SK-N-SH (cell line): ENCODE measurements at regions not wholly inside any gene's neighbourhood (a gene's known extent, or its start where the extent isn't known, plus 50 kb on each side); places are given as distances from the start of the nearest gene placed in this dataset.
A peak's percentile ranks its signal among the peaks of the same experiment; 100 is the strongest.

Experiments
- CTCF ChIA-PET: fragments of 300-600, 350-600 bp; formaldehyde crosslinking; extraction: SDS; loops from one replicate; lab custom pipeline; 2021; lab: Yijun Ruan, JAX
- POLR2A ChIA-PET: fragments of 350-600 bp; sonication (Branson Sonifier 250); formaldehyde crosslinking; extraction: SDS; loops from one replicate; lab custom pipeline; 2020; ENCODE audit warnings: antibody characterized with exemption, inconsistent platforms; lab: Yijun Ruan, JAX
- DNase-seq: peaks from one replicate; pipeline ENCODE4 v3.0.0; 2012
- H2AFZ ChIP-seq: fragments of 200-600 bp; sonication (generic); 2 replicates; pipeline ENCODE4 v1.8.1; 2016; ENCODE audit warnings: antibody characterized with exemption, mild to moderate bottlenecking, low read depth
- H3F3A ChIP-seq: fragments of 200-600 bp; sonication (generic); replicated peaks from 2 replicates; pipeline ENCODE3; 2016; ENCODE audit warnings: antibody characterized with exemption, mild to moderate bottlenecking; ENCODE audit not compliant: insufficient read depth
- H3K27ac ChIP-seq, 2 experiments: fragments of 200-500 bp in 1 of 2; fragments of 200-600 bp in 1 of 2; sonication (Bioruptor generic) in 1 of 2; sonication (generic), shearing (Covaris generic) in 1 of 2; 2 replicates each; pipeline versions ENCODE4 v1.5.1 to v1.6.1; 2014 to 2016; ENCODE audit warnings: low read depth in 2 of 2, inconsistent platforms in 1 of 2, low read length in 1 of 2, mild to moderate bottlenecking in 1 of 2, mixed read lengths in 1 of 2
- H3K27me3 ChIP-seq: fragments of 200-600 bp; sonication (generic), shearing (Covaris generic); 2 replicates; pipeline ENCODE4 v1.6.1; 2016; ENCODE audit warnings: mixed run types; ENCODE audit not compliant: insufficient read depth
- H3K36me3 ChIP-seq, 2 experiments: fragments of 200-500 bp in 1 of 2; fragments of 200-600 bp in 1 of 2; sonication (Bioruptor generic) in 1 of 2; sonication (generic) in 1 of 2; replicated peaks in 1 of 2; 2 replicates each; pipeline versions ENCODE3 to v1.5.1; 2014 to 2016; ENCODE audit warnings: low read length in 1 of 2, mild to moderate bottlenecking in 1 of 2; ENCODE audit not compliant: insufficient read depth in 2 of 2, control insufficient read depth in 1 of 2
- H3K4me1 ChIP-seq, 2 experiments: fragments of 200-500 bp in 1 of 2; fragments of 200-600 bp in 1 of 2; sonication (Bioruptor generic) in 1 of 2; sonication (generic), shearing (Covaris generic) in 1 of 2; 2 replicates each; pipeline versions ENCODE4 v1.5.1 to v1.6.1; 2014 to 2016; ENCODE audit warnings: low read depth in 1 of 2, low read length in 1 of 2, mixed run types in 1 of 2; ENCODE audit not compliant: insufficient read depth in 2 of 2, control insufficient read depth in 1 of 2
- H3K4me2 ChIP-seq: fragments of 200-600 bp; sonication (generic), shearing (Covaris generic); 2 replicates; pipeline ENCODE4 v1.6.1; 2017; ENCODE audit warnings: mixed run types
- H3K4me3 ChIP-seq, 2 experiments: fragments of 200-500 bp in 1 of 2; fragments of 200-600 bp in 1 of 2; sonication (Bioruptor generic) in 1 of 2; sonication (generic), shearing (Covaris generic) in 1 of 2; 2 replicates each; pipeline versions ENCODE4 v1.5.1 to v1.8.1; 2014 to 2016; ENCODE audit warnings: low read depth in 2 of 2, inconsistent platforms in 1 of 2, low read length in 1 of 2, mild to moderate bottlenecking in 1 of 2, mixed read lengths in 1 of 2, moderate library complexity in 1 of 2
- H3K79me2 ChIP-seq: fragments of 200-600 bp; sonication (generic); 2 replicates; pipeline ENCODE4 v1.8.1; 2017; ENCODE audit warnings: mild to moderate bottlenecking; ENCODE audit not compliant: insufficient read depth
- H3K9ac ChIP-seq: fragments of 200-600 bp; sonication (generic); 2 replicates; pipeline ENCODE4 v1.6.1; 2017; ENCODE audit warnings: mixed run types
- H3K9me2 ChIP-seq: fragments of 200-600 bp; sonication (generic); 2 replicates; pipeline ENCODE4 v1.6.1; 2017; ENCODE audit warnings: mixed run types
- H3K9me3 ChIP-seq: fragments of 200-600 bp; sonication (generic); 2 replicates; pipeline ENCODE4 v1.6.1; 2017; ENCODE audit warnings: mixed run types, mild to moderate bottlenecking, moderate library complexity
- H4K20me1 ChIP-seq: fragments of 200-600 bp; sonication (generic); 2 replicates; pipeline ENCODE4 v1.6.1; 2017; ENCODE audit warnings: mild to moderate bottlenecking, mixed run types; ENCODE audit not compliant: insufficient read depth
- ELF1 ChIP-seq: IDR thresholded peaks from 2 replicates; pipeline ENCODE4 v1.4.0; 2012
- EP300 ChIP-seq, 2 experiments: IDR thresholded peaks; 2 replicates each; pipeline versions ENCODE4 v1.4.0 to v1.6.1; 2012; ENCODE audit warnings: borderline replicate concordance in 1 of 2, low read depth in 1 of 2, low read length in 1 of 2
- GABPA ChIP-seq: IDR thresholded peaks from 2 replicates; pipeline ENCODE4 v1.4.0; 2012; ENCODE audit warnings: low read depth, mild to moderate bottlenecking
- JUND ChIP-seq: IDR thresholded peaks from 2 replicates; pipeline ENCODE4 v1.4.0; 2012
- MEF2A ChIP-seq: IDR thresholded peaks from 2 replicates; pipeline ENCODE4 v1.4.0; 2012; ENCODE audit warnings: low read depth, borderline replicate concordance
- NRF1 ChIP-seq: IDR thresholded peaks from 2 replicates; pipeline ENCODE4 v1.6.1; 2012; ENCODE audit warnings: low read depth, mild to moderate bottlenecking, low read length
- POLR2AphosphoS5 ChIP-seq: IDR thresholded peaks from 2 replicates; pipeline ENCODE4 v1.6.1; 2012; ENCODE audit warnings: low read depth, low read length
- TCF12 ChIP-seq: IDR thresholded peaks from 2 replicates; pipeline ENCODE4 v1.4.0; 2012
- WGBS: methylation state at CpG from one replicate; pipeline ENCODE4 v1.1.6; 2017; ENCODE audit warnings: low lambda C conversion rate; 5-methylcytosine and 5-hydroxymethylcytosine counted together
- TF ChIP-seq, protein P1 (sequence below): IDR thresholded peaks from 2 replicates; pipeline ENCODE4 v1.6.1; 2012; ENCODE audit warnings: mild to moderate bottlenecking, low read depth, low read length, moderate library complexity
- TF ChIP-seq, protein P2 (sequence below): IDR thresholded peaks from 2 replicates; pipeline ENCODE4 v1.4.0; 2012; ENCODE audit warnings: low read depth

DNA sequence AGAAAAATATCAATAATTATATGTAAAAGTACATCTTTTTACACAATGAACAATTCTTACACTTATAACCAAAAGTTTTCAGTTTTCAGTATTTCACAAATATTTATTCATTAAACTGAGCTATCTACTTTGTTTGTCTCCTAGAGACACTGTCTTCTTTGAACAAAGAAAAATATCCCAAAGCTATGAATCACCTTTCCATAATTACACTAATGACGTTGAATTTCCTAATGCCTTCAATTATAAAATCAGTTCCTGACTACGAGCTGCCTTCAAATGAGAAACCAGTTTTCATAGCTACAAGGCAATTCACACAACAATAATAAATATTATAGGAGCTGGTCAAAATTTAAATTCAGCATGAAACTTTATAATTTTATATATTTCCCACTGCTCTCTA is 201.8 kb upstream of the BRINP3 start:
- H3K4me3 ChIP-seq = no peak overlapping the region
- H3F3A ChIP-seq = no peaks in the 10 kb centered on the region
- H3K9ac ChIP-seq = no peak overlapping the region
- DNase-seq = no peak
- H3K4me2 ChIP-seq = no peak overlapping the region; the same call in 1 of the 2 replicates
- H3K4me1 ChIP-seq = no peaks in the 10 kb centered on the region; a peak in 1 of 4 replicates
- H2AFZ ChIP-seq = no peak overlapping the region; the same call in 1 of the 2 replicates
- H3K27ac ChIP-seq = peak overlapping the region in 1 of 2 experiments; percentile 23; a peak in 1 of 4 replicates
- no peaks in the 10 kb centered on the region for H3K27me3 ChIP-seq
- H4K20me1 ChIP-seq = no peaks in the 10 kb centered on the region
- H3K9me3 ChIP-seq = no peaks in the 10 kb centered on the region; the same call in 1 of the 2 replicates
- POLR2A ChIA-PET = no interaction called here
- no peaks in the 10 kb centered on the region for H3K36me3 ChIP-seq
- TF ChIP-seq EP300 (IDR thresholded peaks at IDR 0.05; ENCODE audit: borderline replicate concordance in 1 of 2, low read depth in 1 of 2, low read length in 1 of 2) = no peak
- TF ChIP-seq, all 33 proteins: peak for 0
- Histone ChIP-seq H3K9me2 (no peaks in the 10 kb centered on the region), H3K79me2 (no peaks in the 10 kb centered on the region)
- CTCF ChIA-PET = no interaction called here
- WGBS = 4% methylated on average over 2 of the region's 2 CpGs

DNA sequence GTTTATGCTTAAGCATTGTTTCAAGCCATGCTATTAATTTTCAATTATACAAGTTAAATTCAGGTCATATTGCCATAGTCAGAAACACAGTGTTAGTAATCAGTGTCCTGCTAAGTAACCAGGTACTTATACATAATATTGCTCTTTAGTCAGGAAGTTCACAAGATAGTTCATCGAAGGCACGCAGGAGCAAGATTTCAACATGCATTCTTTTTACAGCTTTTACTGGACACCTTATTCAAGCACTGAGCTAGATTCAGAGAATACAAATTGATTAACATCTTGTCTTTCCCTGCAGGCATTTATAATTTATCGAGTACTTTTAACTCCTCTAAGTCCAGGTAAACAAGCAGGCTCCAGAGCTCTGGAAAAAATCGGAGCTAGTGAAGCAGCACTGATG is 202.3 kb upstream of the BRINP3 start:
- no peaks in the 10 kb centered on the region for H3K27me3 ChIP-seq
- H3K9me2 ChIP-seq = no peaks in the 10 kb centered on the region
- H3K4me1 ChIP-seq = no peaks in the 10 kb centered on the region; a peak in 1 of 4 replicates
- no peaks in the 10 kb centered on the region for H4K20me1 ChIP-seq
- 12% methylated on average over 4 of the region's 4 CpGs for WGBS
- no peaks in the 10 kb centered on the region; the same call in 1 of the 2 replicates for H3K9me3 ChIP-seq
- no peak for TF ChIP-seq NRF1
- no peak for TF ChIP-seq GABPA
- no peak for TF ChIP-seq JUND
- no peak overlapping the region for H3K4me2 ChIP-seq
- no peak for DNase-seq
- no peaks in the 10 kb centered on the region for H3K79me2 ChIP-seq
- H3K27ac ChIP-seq = 0 out of 4 replicates have a peak overlapping the region, but pooled peaks of 1 of the 2 experiments have one; percentile 23
- no peaks in the 10 kb centered on the region for H3K36me3 ChIP-seq
- ChIA-PET CTCF (no interaction called here), POLR2A (no interaction called here)
- H3K9ac ChIP-seq = no peak overlapping the region
- no peak overlapping the region for H3K4me3 ChIP-seq
- no peaks in the 10 kb centered on the region for H3F3A ChIP-seq
- H2AFZ ChIP-seq = peak overlapping the region; percentile 8; the same call in 1 of the 2 replicates

DNA sequence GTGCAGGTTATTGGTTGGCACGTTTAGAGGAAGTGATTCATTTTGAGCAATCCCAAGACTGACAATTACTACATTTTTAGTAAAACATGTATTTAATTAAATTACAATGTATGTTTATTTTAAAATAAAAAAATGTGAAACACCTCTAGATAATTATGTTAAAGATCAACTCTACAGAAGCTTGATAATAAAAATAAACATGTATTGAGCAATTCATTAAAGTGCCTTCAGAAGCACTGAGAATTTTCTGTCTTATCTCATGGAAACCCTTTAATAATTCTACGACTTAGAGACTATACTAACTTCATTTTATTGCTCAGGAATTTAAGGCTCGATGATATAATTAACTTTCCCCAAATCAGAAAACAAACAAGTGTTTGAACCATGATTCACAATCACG is 208.0 kb upstream of the BRINP3 start:
- Histone ChIP-seq H3K36me3 (no peaks in the 10 kb centered on the region), H3K27me3 (no peaks in the 10 kb centered on the region), H3K27ac (no peak overlapping the region), H3K79me2 (no peaks in the 10 kb centered on the region), H2AFZ (no peak overlapping the region), H3F3A (no peaks in the 10 kb centered on the region), H3K4me3 (no peak overlapping the region), H4K20me1 (no peaks in the 10 kb centered on the region), H3K9me3 (no peaks in the 10 kb centered on the region; the same call in 1 of the 2 replicates), H3K9ac (no peak overlapping the region), H3K9me2 (no peaks in the 10 kb centered on the region), H3K4me1 (no peaks in the 10 kb centered on the region), H3K4me2 (no peak overlapping the region)
- ChIA-PET CTCF (no interaction called here), POLR2A (no interaction called here)
- TF ChIP-seq ELF1 (no peak), GABPA (no peak)
- no peak for DNase-seq
- 18% methylated on average over 4 of the region's 4 CpGs for WGBS

DNA sequence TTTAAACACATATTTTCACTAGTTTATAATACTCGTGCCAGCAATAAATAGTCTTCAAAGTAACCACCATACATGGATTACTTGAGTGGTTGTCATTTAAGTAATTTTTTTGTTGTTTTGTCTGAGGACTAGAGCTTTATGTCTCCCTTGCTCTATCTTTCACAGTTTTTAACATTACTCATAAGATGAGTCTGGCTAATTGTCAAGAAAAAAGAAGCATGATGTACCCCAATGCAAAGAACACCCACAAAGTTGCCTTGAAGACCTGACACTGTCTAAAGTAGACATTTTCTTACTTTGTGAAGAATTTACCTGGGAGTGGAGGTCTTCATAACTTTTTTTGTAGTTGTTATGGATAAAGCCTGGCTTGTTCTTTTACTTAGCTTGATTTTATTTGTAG is 210.4 kb upstream of the BRINP3 start:
- no peaks in the 10 kb centered on the region for H3F3A ChIP-seq
- no peak for DNase-seq
- no peak overlapping the region for H3K9ac ChIP-seq
- H3K4me1 ChIP-seq = no peaks in the 10 kb centered on the region
- POLR2A ChIA-PET = no interaction called here
- H3K27ac ChIP-seq = no peak overlapping the region
- H3K9me2 ChIP-seq = no peaks in the 10 kb centered on the region
- no peaks in the 10 kb centered on the region for H3K79me2 ChIP-seq
- H3K27me3 ChIP-seq = no peaks in the 10 kb centered on the region
- no peaks in the 10 kb centered on the region for H3K36me3 ChIP-seq
- H4K20me1 ChIP-seq = no peaks in the 10 kb centered on the region
- TF ChIP-seq TCF12 = no peak
- no peak for TF ChIP-seq MEF2A
- TF ChIP-seq, protein P1, sequence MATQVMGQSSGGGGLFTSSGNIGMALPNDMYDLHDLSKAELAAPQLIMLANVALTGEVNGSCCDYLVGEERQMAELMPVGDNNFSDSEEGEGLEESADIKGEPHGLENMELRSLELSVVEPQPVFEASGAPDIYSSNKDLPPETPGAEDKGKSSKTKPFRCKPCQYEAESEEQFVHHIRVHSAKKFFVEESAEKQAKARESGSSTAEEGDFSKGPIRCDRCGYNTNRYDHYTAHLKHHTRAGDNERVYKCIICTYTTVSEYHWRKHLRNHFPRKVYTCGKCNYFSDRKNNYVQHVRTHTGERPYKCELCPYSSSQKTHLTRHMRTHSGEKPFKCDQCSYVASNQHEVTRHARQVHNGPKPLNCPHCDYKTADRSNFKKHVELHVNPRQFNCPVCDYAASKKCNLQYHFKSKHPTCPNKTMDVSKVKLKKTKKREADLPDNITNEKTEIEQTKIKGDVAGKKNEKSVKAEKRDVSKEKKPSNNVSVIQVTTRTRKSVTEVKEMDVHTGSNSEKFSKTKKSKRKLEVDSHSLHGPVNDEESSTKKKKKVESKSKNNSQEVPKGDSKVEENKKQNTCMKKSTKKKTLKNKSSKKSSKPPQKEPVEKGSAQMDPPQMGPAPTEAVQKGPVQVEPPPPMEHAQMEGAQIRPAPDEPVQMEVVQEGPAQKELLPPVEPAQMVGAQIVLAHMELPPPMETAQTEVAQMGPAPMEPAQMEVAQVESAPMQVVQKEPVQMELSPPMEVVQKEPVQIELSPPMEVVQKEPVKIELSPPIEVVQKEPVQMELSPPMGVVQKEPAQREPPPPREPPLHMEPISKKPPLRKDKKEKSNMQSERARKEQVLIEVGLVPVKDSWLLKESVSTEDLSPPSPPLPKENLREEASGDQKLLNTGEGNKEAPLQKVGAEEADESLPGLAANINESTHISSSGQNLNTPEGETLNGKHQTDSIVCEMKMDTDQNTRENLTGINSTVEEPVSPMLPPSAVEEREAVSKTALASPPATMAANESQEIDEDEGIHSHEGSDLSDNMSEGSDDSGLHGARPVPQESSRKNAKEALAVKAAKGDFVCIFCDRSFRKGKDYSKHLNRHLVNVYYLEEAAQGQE = no peak
- no peak for TF ChIP-seq POLR2AphosphoS5
- TF ChIP-seq, protein P2, sequence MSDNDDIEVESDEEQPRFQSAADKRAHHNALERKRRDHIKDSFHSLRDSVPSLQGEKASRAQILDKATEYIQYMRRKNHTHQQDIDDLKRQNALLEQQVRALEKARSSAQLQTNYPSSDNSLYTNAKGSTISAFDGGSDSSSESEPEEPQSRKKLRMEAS = no peak
- CTCF ChIA-PET = no interaction called here
- H3K4me2 ChIP-seq = no peak overlapping the region
- no peaks in the 10 kb centered on the region for H3K9me3 ChIP-seq
- WGBS = 9% methylated on average over 1 of the region's 1 CpG
- no peak overlapping the region for H2AFZ ChIP-seq
- H3K4me3 ChIP-seq = no peak overlapping the region
